Smooth muscle cell (in vitro differentiated cells): ENCODE measurements at regions not wholly inside any gene's neighbourhood (a gene's known extent, or its start where the extent isn't known, plus 50 kb on each side); places are given as distances from the start of the nearest gene placed in this dataset.
"Not testable (repeated sequence)": the region's sequence is repeated elsewhere in the genome, so short reads cannot be mapped to it uniquely, and the experiment has no call there.

Source experiments
- DNase-seq: peaks from one replicate; lab custom pipeline; 2025; ENCODE audit not compliant: unreplicated experiment; lab: John Stamatoyannopoulos, UW
- H2AFZ ChIP-seq: fragments of 200-600 bp; sonication (generic); 2 replicates; pipeline ENCODE4 v1.6.0; 2016; ENCODE audit warnings: antibody characterized with exemption, low read depth, mild to moderate bottlenecking
- H3F3A ChIP-seq: fragments of 200-600 bp; sonication (generic); 2 replicates; pipeline ENCODE4 v1.6.0; 2017; ENCODE audit warnings: antibody characterized with exemption, low read depth
- H3K27ac ChIP-seq: fragments of 200-600 bp; sonication (generic); 2 replicates; pipeline ENCODE4 v1.5.1; 2016; ENCODE audit warnings: low read depth, mild to moderate bottlenecking
- H3K27me3 ChIP-seq: fragments of 200-600 bp; sonication (generic); 2 replicates; pipeline ENCODE4 v1.6.1; 2016; ENCODE audit warnings: low read depth, mild to moderate bottlenecking
- H3K36me3 ChIP-seq: fragments of 200-600 bp; sonication (generic); 2 replicates; pipeline ENCODE4 v1.5.1; 2016; ENCODE audit warnings: low read depth
- H3K4me1 ChIP-seq: fragments of 200-600 bp; sonication (generic); 2 replicates; pipeline ENCODE4 v1.5.1; 2016; ENCODE audit warnings: low read depth
- H3K4me2 ChIP-seq: fragments of 200-600 bp; sonication (generic); 2 replicates; pipeline ENCODE4 v1.6.0; 2016; ENCODE audit warnings: mild to moderate bottlenecking
- H3K4me3 ChIP-seq: fragments of 200-600 bp; sonication (generic); 2 replicates; pipeline ENCODE4 v1.5.1; 2016; ENCODE audit warnings: mild to moderate bottlenecking
- H3K79me2 ChIP-seq: fragments of 200-600 bp; sonication (generic); 2 replicates; pipeline ENCODE4 v1.6.0; 2016; ENCODE audit warnings: low read depth, mild to moderate bottlenecking
- H3K9ac ChIP-seq: fragments of 200-600 bp; sonication (generic); 2 replicates; pipeline ENCODE4 v1.6.0; 2016; ENCODE audit warnings: low read depth
- H3K9me3 ChIP-seq: fragments of 200-600 bp; sonication (generic); replicated peaks from 2 replicates; pipeline ENCODE4 v1.5.1; 2016; ENCODE audit warnings: low read depth
- H4K20me1 ChIP-seq: fragments of 200-600 bp; sonication (generic); 2 replicates; pipeline ENCODE4 v1.6.0; 2016; ENCODE audit warnings: low read depth
- WGBS: methylation state at CpG from one replicate; pipeline ENCODE4 v1.1.7; 2016; ENCODE audit warnings: low lambda C conversion rate; 5-methylcytosine and 5-hydroxymethylcytosine counted together
- TF ChIP-seq, protein P1 (sequence below): fragments of 200-600 bp; sonication (generic); IDR thresholded peaks from 2 replicates; pipeline ENCODE4 v1.5.1; 2017; ENCODE audit warnings: borderline replicate concordance, mild to moderate bottlenecking, antibody characterized with exemption; ENCODE audit not compliant: insufficient read depth, poor library complexity, severe bottlenecking

DNA sequence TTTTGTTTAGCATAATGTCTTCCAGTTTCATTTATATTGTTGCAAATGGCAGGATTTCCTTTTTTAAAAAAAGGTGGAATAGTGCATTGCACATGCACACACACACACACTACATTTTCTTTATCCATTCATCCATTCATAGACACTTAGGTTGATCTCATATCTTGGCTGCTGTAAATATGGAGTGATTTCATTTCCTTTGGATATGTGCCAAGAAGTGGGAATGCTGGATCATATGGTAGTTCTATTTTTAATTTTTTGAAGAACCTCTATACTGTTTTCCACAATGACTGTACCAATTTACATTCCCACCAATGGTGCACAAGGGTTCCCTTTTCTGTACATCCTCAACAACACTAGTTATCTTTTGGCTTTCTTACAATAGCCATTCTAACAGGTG is 68.9 kb downstream of the EBLN1 start:
- no peaks in the 10 kb centered on the region for H3K4me1 ChIP-seq
- H3K36me3 ChIP-seq, result no peaks in the 10 kb centered on the region
- H3K27me3 ChIP-seq, result no peaks in the 10 kb centered on the region
- no peaks in the 10 kb centered on the region for H3F3A ChIP-seq
- no peak overlapping the region for H3K27ac ChIP-seq
- H3K79me2 ChIP-seq, result no peaks in the 10 kb centered on the region
- no peak overlapping the region for H3K4me3 ChIP-seq
- H3K9ac ChIP-seq, result no peak overlapping the region
- H4K20me1 ChIP-seq, result no peaks in the 10 kb centered on the region
- TF ChIP-seq, protein P1, sequence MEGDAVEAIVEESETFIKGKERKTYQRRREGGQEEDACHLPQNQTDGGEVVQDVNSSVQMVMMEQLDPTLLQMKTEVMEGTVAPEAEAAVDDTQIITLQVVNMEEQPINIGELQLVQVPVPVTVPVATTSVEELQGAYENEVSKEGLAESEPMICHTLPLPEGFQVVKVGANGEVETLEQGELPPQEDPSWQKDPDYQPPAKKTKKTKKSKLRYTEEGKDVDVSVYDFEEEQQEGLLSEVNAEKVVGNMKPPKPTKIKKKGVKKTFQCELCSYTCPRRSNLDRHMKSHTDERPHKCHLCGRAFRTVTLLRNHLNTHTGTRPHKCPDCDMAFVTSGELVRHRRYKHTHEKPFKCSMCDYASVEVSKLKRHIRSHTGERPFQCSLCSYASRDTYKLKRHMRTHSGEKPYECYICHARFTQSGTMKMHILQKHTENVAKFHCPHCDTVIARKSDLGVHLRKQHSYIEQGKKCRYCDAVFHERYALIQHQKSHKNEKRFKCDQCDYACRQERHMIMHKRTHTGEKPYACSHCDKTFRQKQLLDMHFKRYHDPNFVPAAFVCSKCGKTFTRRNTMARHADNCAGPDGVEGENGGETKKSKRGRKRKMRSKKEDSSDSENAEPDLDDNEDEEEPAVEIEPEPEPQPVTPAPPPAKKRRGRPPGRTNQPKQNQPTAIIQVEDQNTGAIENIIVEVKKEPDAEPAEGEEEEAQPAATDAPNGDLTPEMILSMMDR, result no peak
- H2AFZ ChIP-seq, result no peak overlapping the region
- no peaks in the 10 kb centered on the region for H3K9me3 ChIP-seq
- H3K4me2 ChIP-seq, result no peak overlapping the region
- DNase-seq, result no peak

DNA sequence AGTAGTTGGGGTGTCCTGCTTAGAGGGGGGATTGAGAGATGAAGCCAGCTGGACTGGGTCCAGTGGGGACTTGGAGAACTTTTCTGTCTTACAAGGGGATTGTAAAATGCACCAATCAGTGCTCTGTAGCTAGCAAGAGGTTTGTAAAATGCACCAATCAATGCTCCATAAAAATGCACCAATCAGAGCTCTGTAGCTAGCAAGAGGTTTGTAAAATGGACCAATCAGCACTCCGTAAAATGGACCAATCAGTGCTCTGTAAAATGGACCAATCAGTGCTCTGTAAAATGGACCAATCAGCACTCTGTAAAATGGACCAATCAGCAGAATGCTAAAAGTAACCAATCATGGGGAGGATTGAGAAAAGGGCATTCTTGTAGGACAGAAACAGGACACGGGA is 71.9 kb downstream of the EBLN1 start:
- not testable (repeated sequence) for H3K9me3 ChIP-seq, DNase-seq, H2AFZ ChIP-seq, H3K79me2 ChIP-seq, H3K9ac ChIP-seq, H3K4me3 ChIP-seq, H3K27me3 ChIP-seq, H3K4me2 ChIP-seq, H3K27ac ChIP-seq, H4K20me1 ChIP-seq, H3F3A ChIP-seq, H3K4me1 ChIP-seq, H3K36me3 ChIP-seq
- 97% methylated on average over 2 of the region's 2 CpGs for WGBS

DNA sequence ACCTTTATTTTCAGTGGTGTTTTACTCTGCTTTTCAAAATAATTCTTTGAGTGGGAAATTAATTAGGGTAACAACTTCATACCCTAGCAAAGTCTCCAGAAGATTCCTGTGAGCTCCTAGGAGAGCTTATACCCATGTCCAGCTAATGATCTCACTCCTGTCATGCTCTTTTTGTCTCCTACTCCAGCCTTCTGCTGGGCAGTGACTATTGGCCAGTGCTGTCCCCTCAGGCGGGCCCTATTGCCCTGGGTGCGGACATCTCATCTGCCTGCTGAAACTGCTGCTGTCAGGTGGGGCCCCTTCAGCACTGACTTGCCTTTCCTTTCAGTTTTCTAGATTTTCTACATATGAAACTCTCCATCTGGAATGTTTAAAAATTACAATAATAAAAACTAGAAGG is 80.3 kb downstream of the EBLN1 start:
- no peak overlapping the region for H3K27ac ChIP-seq
- H3F3A ChIP-seq, result peaks cover 4% of the 10 kb centered on the region

DNA sequence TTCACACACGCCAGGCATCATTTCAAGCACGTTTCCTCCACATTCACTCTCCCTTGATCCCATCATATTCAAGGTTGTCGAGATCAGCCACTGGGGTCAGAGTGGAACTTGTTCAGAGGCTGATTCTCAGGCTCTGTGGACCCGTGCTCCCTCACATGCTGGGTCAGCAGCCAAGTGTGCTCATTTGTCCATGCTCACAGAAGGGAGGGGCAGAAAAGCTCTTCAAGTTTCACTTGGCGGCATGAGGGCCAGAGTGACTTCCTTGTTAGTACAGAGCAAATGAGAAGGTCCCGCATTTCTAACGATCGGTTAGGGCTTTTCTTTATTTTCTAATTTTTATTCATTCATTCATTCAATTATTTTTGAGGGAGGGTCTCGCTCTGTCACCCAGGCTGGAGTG is 82.2 kb downstream of the EBLN1 start:
- Histone ChIP-seq H3K4me2 (no peak overlapping the region), H3K9ac (no peak overlapping the region), H3K79me2 (no peaks in the 10 kb centered on the region), H3F3A (peaks cover 4% of the 10 kb centered on the region), H2AFZ (no peak overlapping the region), H3K27me3 (no peaks in the 10 kb centered on the region), H3K4me3 (no peak overlapping the region), H3K9me3 (no peaks in the 10 kb centered on the region), H3K36me3 (no peaks in the 10 kb centered on the region), H4K20me1 (no peaks in the 10 kb centered on the region), H3K4me1 (no peaks in the 10 kb centered on the region), H3K27ac (no peak overlapping the region)
- TF ChIP-seq, protein P1, result no peak
- no peak for DNase-seq
- WGBS, result 93% methylated on average over 9 of the region's 9 CpGs

More for the DNA sequence above, 80.3 kb downstream of the EBLN1 start:
- H2AFZ ChIP-seq, result no peak overlapping the region
- DNase-seq, result no peak
- H3K4me2 ChIP-seq, result no peak overlapping the region
- WGBS, result 93% methylated on average over 2 of the region's 2 CpGs
- no peaks in the 10 kb centered on the region for H3K79me2 ChIP-seq
- H3K27me3 ChIP-seq, result no peaks in the 10 kb centered on the region
- H3K9ac ChIP-seq, result no peak overlapping the region
- no peak overlapping the region for H3K4me3 ChIP-seq
- TF ChIP-seq, protein P1, result no peak
- H3K9me3 ChIP-seq, result no peaks in the 10 kb centered on the region
- no peaks in the 10 kb centered on the region for H4K20me1 ChIP-seq
- H3K4me1 ChIP-seq, result no peaks in the 10 kb centered on the region
- H3K36me3 ChIP-seq, result no peaks in the 10 kb centered on the region
